ENCODE measurements at regions not wholly inside any gene's neighbourhood (a gene's known extent, or its start where the extent isn't known, plus 50 kb on each side); places are given as distances from the start of the nearest gene placed in this dataset.
A peak's percentile ranks its signal among the peaks of the same experiment; 100 is the strongest.

GRCh38 chr22:19619144-19620009 is 94.9 kb upstream of the SEPTIN5 start:
- Histone ChIP-seq H3K9me3 (ENCODE audit: control extremely low read depth in 1 of 3, control insufficient read depth in 2 of 3, insufficient read depth in 1 of 3, low read length in 2 of 3) (no peaks in the 10 kb centered on the region), H3K4me2 (replicated peaks; ENCODE audit: low read depth, low read length, poor library complexity, severe bottlenecking) (peak overlapping the region; percentile 51), H3K27ac (ENCODE audit: low read length in 2 of 2) (no peak overlapping the region), H3K27me3 (replicated peaks in 1 of 4; ENCODE audit: control extremely low read depth in 1 of 4, control insufficient read depth in 3 of 4, insufficient read depth in 4 of 4, low read length in 3 of 4) (peaks cover 0 to 22% (median 5%) of the 10 kb centered on the region in 4 experiments), H2AFZ (ENCODE audit: insufficient read depth, low read depth, low read length, poor library complexity, severe bottlenecking) (no peak overlapping the region), H4K20me1 (ENCODE audit: control insufficient read depth, insufficient read depth, low read length, poor library complexity, severe bottlenecking) (no peaks in the 10 kb centered on the region), H3K9ac (ENCODE audit: low read length) (peak overlapping the region; percentile 19), H3K79me2 (ENCODE audit: control insufficient read depth, insufficient read depth, low read length) (no peaks in the 10 kb centered on the region), H3K36me3 (replicated peaks in 1 of 2; ENCODE audit: control extremely low read depth in 1 of 2, control insufficient read depth in 1 of 2, extremely low read depth in 1 of 2, insufficient read depth in 2 of 2, low read length in 1 of 2) (no peaks in the 10 kb centered on the region), H3K4me3 (ENCODE audit: control extremely low read depth in 1 of 5, extremely low read depth in 1 of 5, insufficient read depth in 1 of 5, low read depth in 2 of 5, low read length in 4 of 5) (peak overlapping the region in 1 of 5 experiments; percentile 23), H3K4me1 (ENCODE audit: control insufficient read depth in 2 of 2, insufficient read depth in 2 of 2, low read length in 2 of 2) (peaks cover 35 to 59% of the 10 kb centered on the region in 2 donors)
- Mint-ChIP-seq H3K4me1 (peaks cover 52% of the 10 kb centered on the region), H3K4me3 (peak overlapping the region; percentile 57), H3K9me3 (ENCODE audit: insufficient read depth) (no peaks in the 10 kb centered on the region), H3K27me3 (peaks cover 30% of the 10 kb centered on the region), H3K27ac (peak overlapping the region; percentile 28)
- DNase-seq (peak; percentile 59), ATAC-seq (ENCODE audit: low read depth) (peak; percentile 31)
- ChIA-PET POLR2A (interaction anchor here (0.6 kb wide), 1 partner anchor 53 kb away, joined by 10 read pairs; no protein-coding TSS in a partner anchor), CTCF (interaction anchor here (1.0 to 2.9 kb wide), 2 partner anchors 10 to 441 kb away, joined by 3 to 15 read pairs; partner anchors contain the start of gene SLC25A1)
- WGBS (ENCODE audit: insufficient coverage), result 29% methylated on average over 7 of the region's 8 CpGs
- intact Hi-C loops (cut with micrococcal nuclease), result loop anchor here (5.0 kb wide), 1 partner anchor 257 kb away; no protein-coding TSS in a partner anchor
- TF ChIP-seq, protein P1, sequence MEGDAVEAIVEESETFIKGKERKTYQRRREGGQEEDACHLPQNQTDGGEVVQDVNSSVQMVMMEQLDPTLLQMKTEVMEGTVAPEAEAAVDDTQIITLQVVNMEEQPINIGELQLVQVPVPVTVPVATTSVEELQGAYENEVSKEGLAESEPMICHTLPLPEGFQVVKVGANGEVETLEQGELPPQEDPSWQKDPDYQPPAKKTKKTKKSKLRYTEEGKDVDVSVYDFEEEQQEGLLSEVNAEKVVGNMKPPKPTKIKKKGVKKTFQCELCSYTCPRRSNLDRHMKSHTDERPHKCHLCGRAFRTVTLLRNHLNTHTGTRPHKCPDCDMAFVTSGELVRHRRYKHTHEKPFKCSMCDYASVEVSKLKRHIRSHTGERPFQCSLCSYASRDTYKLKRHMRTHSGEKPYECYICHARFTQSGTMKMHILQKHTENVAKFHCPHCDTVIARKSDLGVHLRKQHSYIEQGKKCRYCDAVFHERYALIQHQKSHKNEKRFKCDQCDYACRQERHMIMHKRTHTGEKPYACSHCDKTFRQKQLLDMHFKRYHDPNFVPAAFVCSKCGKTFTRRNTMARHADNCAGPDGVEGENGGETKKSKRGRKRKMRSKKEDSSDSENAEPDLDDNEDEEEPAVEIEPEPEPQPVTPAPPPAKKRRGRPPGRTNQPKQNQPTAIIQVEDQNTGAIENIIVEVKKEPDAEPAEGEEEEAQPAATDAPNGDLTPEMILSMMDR (IDR thresholded peaks at IDR 0.05), result no peak
- no peak for TF ChIP-seq EZH2 (IDR thresholded peaks at IDR 0.05; ENCODE audit: borderline replicate concordance, insufficient read depth, low read depth, low read length, poor library complexity, severe bottlenecking)
